ENCODE measurements at regions not wholly inside any gene's neighbourhood (a gene's known extent, or its start where the extent isn't known, plus 50 kb on each side); places are given as distances from the start of the nearest gene placed in this dataset.

DNA sequence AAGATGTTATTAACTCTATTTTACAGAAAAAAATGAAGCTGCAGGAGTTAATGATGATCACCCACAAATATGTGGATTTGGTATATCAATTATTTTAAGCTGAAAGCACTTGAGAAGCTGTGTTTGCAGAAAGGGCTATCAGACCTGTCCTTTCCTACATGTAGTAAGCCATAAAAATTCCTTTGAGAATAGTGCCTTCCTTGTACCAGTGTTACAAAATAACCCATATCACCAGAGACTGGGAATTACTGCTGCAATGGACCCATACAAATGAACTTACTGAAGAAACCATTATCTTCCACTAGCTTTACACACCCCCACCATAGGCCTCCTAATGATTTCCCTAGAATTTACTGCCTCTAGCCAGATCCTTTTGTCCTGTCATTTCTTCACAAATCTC, 99.2 kb upstream of the ZRANB2 start:
- TF ChIP-seq, protein P1, sequence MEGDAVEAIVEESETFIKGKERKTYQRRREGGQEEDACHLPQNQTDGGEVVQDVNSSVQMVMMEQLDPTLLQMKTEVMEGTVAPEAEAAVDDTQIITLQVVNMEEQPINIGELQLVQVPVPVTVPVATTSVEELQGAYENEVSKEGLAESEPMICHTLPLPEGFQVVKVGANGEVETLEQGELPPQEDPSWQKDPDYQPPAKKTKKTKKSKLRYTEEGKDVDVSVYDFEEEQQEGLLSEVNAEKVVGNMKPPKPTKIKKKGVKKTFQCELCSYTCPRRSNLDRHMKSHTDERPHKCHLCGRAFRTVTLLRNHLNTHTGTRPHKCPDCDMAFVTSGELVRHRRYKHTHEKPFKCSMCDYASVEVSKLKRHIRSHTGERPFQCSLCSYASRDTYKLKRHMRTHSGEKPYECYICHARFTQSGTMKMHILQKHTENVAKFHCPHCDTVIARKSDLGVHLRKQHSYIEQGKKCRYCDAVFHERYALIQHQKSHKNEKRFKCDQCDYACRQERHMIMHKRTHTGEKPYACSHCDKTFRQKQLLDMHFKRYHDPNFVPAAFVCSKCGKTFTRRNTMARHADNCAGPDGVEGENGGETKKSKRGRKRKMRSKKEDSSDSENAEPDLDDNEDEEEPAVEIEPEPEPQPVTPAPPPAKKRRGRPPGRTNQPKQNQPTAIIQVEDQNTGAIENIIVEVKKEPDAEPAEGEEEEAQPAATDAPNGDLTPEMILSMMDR (IDR thresholded peaks at IDR 0.05), result no peak
- TF ChIP-seq POLR2A (IDR thresholded peaks at IDR 0.05), result no peak
- intact Hi-C loops (cut with DNase I; ENCODE audit: low total_unique reads), result no loop called here
- H3K4me3 ChIP-seq (ENCODE audit: low read depth, poor library complexity, severe bottlenecking), result no peak overlapping the region
- DNase-seq (ENCODE audit: low spot score in 2 of 2), result no peak

- TF ChIP-seq, protein P1 (IDR thresholded peaks at IDR 0.05), result no peak
- TF ChIP-seq POLR2A (IDR thresholded peaks at IDR 0.05), result no peak
- intact Hi-C loops (cut with DNase I; ENCODE audit: low total_unique reads), result no loop called here
- no peak overlapping the region for H3K4me3 ChIP-seq (ENCODE audit: low read depth, poor library complexity, severe bottlenecking)
- 31 to 36% methylated on average over 1 of the region's 1 CpG for WGBS, 2 donors
- no peak for DNase-seq (ENCODE audit: low spot score in 2 of 2)
Measured at GRCh38 chr1:71170925-71171324, 90.1 kb upstream of the ZRANB2 start.

DNA sequence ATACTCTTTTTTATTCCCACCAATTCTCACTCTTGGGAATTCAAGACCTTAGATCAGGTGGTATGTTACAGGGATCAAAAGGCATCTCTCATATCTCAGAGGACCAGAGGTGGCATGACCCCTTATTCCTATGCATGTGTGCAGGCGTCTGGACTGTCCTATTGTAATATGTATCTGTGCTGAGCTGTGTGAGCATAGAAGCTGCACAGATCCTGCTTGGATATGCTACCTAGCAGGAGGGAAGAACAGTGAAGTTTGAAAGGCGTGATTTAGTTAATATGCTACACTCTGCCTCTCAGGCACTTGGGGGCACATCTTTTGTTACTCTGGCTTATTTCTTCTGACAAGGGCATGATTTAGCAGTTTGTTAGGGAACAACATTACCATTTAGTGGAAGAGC, 86.7 kb upstream of the ZRANB2 start:
- 85 to 86% methylated on average over 2 of the region's 2 CpGs for WGBS, 2 donors

DNA sequence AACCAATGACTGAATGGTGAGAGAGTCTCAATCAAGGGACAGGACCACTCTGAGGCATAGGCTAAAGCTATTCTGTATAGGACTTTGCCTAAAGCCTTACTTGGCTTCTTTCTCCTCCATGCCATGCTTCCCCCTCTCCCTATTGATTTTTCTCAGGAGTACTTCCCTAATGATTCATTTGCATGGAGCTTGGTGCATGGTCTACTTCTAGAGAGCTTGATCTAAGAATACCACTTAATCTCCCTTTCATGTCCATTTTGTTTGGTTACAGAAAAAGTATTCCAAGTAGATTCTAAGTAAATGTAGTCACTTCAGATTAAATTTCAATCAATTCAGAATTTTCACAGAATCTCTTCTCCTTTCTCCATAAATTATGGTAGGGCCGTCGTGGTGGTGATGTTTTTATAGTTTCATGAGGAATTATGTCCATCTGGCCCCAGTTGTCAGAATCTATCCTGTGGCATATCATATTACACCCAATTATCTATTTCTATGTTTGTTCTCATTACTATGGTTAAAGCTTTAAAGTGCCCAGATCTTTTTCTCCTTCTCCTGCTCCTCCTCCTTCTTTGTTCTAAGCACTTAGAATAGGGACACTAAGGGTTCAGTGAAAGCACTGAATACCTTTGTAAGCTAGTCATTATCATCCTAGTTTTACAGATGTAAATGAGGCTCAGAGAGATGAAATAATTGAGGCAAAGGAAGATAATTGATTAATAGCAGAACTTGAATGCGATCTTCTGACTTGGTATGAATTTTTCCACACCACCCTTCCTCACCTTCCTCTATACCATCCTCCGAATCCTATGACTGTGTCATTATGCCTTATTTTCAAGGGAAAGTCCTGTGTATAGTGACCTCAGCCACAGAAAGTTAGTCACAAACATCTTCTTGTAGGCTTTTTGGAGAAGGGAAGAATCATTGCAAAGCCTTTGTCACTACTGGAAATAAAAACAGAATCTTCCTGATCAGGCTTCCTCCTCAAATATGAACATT, 85.6 kb upstream of the ZRANB2 start:
- H3K4me3 ChIP-seq (ENCODE audit: low read depth, poor library complexity, severe bottlenecking), result no peak overlapping the region
- intact Hi-C loops (cut with DNase I; ENCODE audit: low total_unique reads), result no loop called here
- no peak for DNase-seq (ENCODE audit: low spot score in 2 of 2)
- 55 to 56% methylated on average over 4 of the region's 4 CpGs for whole genome bisulfite sequencing, 2 donors
- no peak for TF ChIP-seq POLR2A (IDR thresholded peaks at IDR 0.05)

More for the DNA sequence above, 86.7 kb upstream of the ZRANB2 start:
- intact Hi-C loops (cut with DNase I; ENCODE audit: low total_unique reads), result no loop called here
- no peak overlapping the region for H3K4me3 ChIP-seq (ENCODE audit: low read depth, poor library complexity, severe bottlenecking)
- TF ChIP-seq POLR2A (IDR thresholded peaks at IDR 0.05), result no peak
- TF ChIP-seq, protein P1 (IDR thresholded peaks at IDR 0.05), result no peak
- no peak for DNase-seq (ENCODE audit: low spot score in 2 of 2)

- H3K4me3 ChIP-seq (ENCODE audit: low read depth, poor library complexity, severe bottlenecking), result no peak overlapping the region
- intact Hi-C loops (cut with DNase I; ENCODE audit: low total_unique reads), result no loop called here
- WGBS, 2 donors, result 54 to 64% methylated on average over 2 of the region's 2 CpGs
- DNase-seq (ENCODE audit: low spot score in 2 of 2), result no peak
- TF ChIP-seq, protein P1 (IDR thresholded peaks at IDR 0.05), result no peak
- no peak for TF ChIP-seq POLR2A (IDR thresholded peaks at IDR 0.05)
Measured at GRCh38 chr1:71157715-71158114, 76.9 kb upstream of the ZRANB2 start.

DNA sequence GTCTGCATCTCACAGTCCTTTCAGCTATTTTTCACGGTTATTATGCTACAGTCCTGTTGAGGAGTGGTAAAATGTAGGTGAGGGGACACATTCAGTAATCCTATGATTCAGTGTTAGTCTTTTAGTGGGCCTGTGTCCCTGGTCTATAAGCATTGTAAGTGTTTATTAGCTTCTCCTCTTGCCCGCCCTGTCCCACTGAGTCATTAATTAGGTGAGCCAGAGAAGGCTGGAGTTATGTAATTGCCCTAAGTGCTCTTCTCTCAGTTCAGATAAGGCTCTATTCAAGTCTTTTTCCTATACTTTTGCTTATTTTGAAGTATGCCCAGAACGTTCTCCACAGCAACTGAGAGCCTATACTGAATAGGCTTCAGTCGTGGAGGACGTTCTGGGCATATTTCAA, 76.3 kb upstream of the ZRANB2 start:
- DNase-seq (ENCODE audit: low spot score in 2 of 2), result no peak
- H3K4me3 ChIP-seq (ENCODE audit: low read depth, poor library complexity, severe bottlenecking), result no peak overlapping the region
- intact Hi-C loops (cut with DNase I; ENCODE audit: low total_unique reads), result no loop called here
- no peak for TF ChIP-seq POLR2A (IDR thresholded peaks at IDR 0.05)
- TF ChIP-seq, protein P1 (IDR thresholded peaks at IDR 0.05), result no peak
- WGBS, 2 donors, result 77 to 85% methylated on average over 5 of the region's 5 CpGs

All from lower leg skin (tissue), 4 donors.